DMS79 treated with DMSO at 0.1 percent for 48 hours (cell line): ENCODE measurements at regions not wholly inside any gene's neighbourhood (a gene's known extent, or its start where the extent isn't known, plus 50 kb on each side); places are given as distances from the start of the nearest gene placed in this dataset.

Source experiments
- DNase-seq: peaks from one replicate; lab custom pipeline; 2025; lab: John Stamatoyannopoulos, UW

DNA sequence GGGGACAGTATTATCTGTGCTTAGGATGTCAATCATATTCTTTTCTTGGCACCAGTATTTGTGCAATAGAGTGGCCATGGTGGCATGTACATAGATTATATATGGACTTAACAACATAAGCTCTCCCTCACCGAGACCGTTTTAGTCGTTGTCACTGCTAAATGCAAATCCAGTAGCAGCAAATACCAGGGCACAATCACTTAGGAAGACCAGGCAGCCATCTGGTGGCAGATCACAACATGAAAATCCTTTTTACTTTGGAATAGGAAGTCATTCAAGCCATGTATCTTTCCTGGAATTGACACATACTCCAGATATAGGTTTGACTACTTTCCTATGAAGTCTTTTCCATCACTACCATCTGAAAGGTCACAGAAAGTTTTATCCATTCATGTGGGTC, 53.2 kb upstream of the C1orf87 start:
- DNase-seq: no peak
